ELF-1 (cell line): ENCODE measurements at regions not wholly inside any gene's neighbourhood (a gene's known extent, or its start where the extent isn't known, plus 50 kb on each side); places are given as distances from the start of the nearest gene placed in this dataset.

Experiments
- DNase-seq: peaks from one replicate; pipeline ENCODE4 v3.0.0-alpha.2; 2016; ENCODE audit warnings: low read depth, low spot score

DNA sequence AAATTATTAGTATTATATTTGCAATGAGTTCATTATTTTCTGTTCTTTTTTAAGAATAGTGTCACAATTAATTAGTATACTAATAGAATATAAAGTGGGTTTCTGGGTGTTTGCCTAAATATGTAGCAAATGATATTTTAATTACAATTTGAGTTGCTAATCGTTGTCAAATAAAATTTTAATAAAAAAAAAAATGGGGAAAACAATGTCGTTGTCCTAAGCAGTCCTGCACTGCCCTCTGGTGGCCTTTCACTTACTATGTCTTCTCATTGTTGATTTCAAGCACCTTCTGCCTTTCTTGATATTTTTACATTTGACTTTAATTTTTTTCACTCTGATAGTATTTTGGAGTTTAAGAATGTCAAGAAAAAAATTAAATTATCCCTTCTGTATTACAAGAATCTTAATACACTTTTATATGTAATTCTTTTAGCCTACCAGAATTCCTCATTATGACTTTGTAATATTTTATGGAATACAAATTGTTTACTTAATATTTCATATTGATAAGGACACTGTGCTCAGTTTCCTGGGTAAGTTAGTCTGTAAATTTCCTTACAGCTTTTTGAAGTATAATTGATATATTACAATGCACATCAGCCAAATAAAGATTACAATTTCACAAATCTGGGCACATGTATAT lies 104.5 kb upstream of the FMN2 start:
- DNase-seq: no peak

GRCh38 chr1:239989990-239990389 lies 101.7 kb upstream of the FMN2 start:
- DNase-seq: no peak

DNA sequence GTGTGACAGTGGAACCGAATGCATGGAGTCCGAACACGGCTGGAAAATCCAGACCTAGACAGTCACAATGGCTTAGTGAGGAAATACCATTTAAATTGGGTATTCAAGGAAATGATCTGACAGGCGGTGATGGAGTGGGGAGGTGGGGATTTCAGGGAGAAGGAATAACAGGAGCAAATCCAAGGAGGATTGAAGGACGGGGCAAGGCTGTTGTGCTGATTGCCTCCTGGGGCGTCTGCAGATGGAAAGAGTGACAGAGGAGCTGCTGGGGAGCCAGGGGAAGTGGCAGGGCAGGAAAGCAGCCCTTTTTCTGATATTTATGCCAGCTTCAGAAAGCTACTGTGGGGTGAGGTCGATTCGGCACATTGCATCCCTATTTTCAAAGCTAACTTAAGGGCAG lies 99.1 kb upstream of the FMN2 start:
- peak; percentile 8 for DNase-seq

GRCh38 chr1:239993366-239993765 lies 98.3 kb upstream of the FMN2 start:
- no peak for DNase-seq

- DNase-seq: no peak
Measured at GRCh38 chr1:239995281-239995680, 96.4 kb upstream of the FMN2 start.

DNA sequence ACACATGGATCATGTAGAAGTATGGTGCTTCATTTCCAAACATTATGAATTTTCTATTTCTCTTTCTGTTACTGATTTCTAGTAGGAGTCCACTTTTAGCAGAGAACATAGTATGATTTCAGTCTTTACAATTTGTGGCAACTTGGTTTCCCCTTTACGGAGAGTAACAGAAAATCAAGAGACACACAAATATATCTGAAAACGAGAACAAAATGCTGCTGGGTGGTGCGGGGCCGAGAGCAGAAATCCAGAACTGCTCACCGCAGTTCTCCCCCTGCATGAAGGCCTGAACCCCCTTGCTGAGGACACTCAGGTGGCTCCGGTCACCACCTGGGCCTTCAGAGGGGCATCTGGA lies 94.5 kb upstream of the FMN2 start:
- no peak for DNase-seq

DNA sequence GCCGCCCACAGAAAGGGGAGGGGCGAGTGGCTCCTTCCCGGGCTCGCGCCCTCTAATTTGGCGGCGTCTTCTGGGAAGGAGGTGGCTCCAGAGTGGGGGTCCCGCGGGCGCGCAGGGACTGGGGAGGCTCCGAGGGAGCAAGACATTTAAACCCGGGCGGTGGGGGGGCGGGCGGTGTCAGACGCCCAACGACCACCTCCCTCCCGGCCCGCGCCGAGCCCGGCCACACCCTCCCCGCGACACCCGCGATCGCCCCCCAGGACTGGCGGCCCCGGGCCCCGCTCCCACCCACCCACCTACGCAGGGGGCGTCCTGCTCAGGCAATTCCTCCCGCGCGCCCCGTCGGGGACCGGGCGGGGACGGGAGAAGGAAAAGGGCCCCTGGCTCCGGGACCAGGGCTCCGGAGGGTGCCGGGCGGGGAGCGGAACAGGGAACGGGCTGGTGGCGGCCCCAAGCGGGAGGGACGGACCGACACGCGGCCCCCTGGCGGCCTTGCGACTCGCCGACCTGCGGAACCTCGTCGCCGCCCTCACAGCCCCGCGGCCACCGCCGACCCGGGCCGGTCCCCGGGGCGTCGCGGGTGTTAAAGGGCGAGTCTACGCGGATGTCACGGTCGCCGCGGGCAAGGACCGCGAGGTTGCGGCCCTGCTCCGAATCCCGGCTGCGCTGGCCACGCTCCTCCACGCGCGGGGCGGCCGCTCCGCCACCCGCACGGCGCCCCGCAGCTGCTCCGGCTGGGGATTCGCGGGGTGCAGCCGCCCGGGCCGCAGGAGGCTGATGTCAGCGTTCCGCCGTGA lies 94.0 kb upstream of the FMN2 start:
- DNase-seq: peak; percentile 58

- no peak for DNase-seq
Measured at GRCh38 chr1:239998312-239998649, 93.4 kb upstream of the FMN2 start.

GRCh38 chr1:239999170-239999569 lies 92.5 kb upstream of the FMN2 start:
- DNase-seq: no peak

DNA sequence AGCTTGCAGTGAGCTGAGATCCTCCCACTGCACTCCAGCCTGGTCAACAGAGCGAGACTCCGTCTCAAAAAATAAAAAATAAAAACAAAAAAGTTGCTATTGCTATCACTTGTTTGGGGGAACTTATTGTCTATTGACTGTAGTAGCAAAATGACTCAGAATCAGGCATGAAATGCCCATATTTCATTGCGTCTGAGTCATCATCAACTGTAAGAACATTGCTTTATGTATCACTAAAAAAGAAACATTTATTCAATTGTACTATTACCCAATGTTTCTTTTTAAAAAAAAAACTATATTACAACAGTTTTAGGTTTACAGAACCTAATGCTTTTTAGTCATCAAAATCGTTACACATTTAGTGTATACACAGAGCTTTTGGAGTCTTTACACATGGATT lies 91.0 kb upstream of the FMN2 start:
- no peak for DNase-seq

- no peak for DNase-seq
Measured at GRCh38 chr1:240001177-240001740, 90.4 kb upstream of the FMN2 start.

DNA sequence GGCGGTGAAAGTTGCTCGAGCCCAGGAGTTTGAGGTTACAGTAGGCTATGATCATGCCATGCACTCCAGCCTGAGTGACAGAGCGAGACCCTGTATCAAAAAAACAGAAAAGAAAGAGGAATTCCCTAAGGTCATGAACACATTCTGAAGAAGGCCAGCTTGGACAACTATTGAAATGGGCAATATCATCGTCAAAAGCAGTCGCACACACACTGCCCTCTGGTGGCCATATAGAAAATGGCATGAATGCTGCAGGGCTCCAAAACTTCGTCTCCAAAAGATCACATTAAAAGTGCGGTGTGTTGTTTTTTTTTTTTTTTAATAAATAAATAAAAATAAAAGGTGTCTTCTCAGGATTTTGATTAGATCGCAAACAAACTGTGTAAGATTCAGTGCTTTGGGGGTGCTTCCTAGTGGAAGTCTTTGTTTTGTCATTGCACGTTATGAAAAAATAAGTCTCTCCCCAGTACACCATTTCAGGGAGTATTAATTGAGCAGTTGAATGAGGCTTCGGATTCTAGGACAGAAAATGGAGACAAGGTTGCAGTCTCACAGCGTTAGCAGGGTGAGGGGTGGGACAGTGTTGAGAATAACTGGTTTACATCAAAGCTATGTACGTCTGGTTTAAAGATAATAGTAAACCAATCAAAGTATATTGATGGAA lies 87.5 kb upstream of the FMN2 start:
- peak; percentile 44 for DNase-seq

DNA sequence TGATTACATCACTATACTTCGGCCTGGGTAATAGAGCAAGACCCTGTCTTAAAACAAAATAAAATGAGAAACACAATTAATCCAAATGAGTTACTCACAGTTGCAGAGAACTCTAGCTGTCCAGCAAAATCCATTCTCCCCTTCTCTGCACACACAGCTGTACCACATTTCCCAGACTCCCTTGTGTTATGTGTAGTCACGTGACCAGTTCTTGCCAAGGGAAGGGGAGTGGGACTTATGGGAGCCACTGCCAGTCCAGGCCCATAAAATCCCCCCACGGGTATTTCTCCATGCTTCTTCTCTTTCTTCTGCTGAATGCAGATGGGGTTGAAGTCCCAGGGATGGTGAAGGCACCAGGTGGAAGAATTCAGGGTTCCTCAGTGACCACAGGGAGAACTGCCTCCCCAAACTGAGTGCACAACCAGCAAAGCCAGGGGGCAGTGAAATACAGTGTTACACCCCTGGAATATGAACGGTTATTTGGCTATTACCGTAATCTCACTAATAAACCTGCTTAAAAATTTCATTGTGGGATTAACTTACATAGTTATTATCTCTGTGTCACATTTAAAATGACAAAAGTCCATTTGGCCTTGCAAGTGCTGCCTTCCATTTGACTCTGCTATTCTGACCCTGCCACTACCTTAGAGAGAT lies 85.6 kb upstream of the FMN2 start:
- no peak for DNase-seq

DNA sequence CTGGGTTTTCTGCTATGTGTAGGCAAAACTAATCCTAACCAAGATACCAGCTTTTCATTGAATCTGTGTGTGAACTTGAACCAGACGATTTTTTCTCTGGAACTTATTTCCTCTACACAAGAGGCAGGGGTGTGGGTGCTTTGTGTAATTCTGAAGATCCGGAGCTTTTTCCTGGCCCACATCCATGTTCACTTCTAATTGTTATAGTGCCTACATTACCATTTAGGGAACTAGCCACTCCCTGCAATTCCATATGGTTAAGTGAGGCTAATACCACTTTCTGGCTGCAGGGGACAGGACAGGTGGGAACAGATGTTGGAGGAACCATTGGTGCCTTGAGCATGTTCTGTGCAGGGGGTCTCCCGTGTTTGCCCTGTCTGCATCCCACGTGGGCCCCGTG lies 83.4 kb upstream of the FMN2 start:
- DNase-seq: no peak

GRCh38 chr1:240014051-240014450 lies 77.6 kb upstream of the FMN2 start:
- no peak for DNase-seq

DNA sequence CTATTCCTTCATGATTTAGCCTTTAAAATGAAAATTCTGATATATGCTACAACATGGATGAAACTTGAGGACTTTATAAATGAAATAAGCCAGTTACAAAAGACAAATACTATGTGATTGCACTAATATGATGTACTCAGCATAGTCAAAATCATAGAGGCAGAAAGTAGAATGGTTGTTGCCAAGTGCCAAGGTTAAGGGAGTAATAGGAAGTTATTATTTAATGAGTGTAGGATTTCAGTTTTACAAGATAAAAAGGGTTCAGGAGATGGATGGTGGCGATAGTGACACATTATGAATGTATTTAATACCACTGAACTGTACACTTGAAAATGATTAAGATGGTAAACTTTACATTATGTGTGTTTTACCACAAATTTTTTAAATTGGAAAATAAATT lies 73.1 kb upstream of the FMN2 start:
- DNase-seq: no peak

GRCh38 chr1:240019524-240019923 lies 72.2 kb upstream of the FMN2 start:
- DNase-seq: no peak

- DNase-seq: no peak
Measured at GRCh38 chr1:240020871-240021270, 70.8 kb upstream of the FMN2 start.

GRCh38 chr1:240021709-240022108 lies 70.0 kb upstream of the FMN2 start:
- DNase-seq: no peak

- DNase-seq: peak; percentile 51
Measured at GRCh38 chr1:240027059-240027462, 64.6 kb upstream of the FMN2 start.

GRCh38 chr1:240029418-240029817 lies 62.3 kb upstream of the FMN2 start:
- no peak for DNase-seq

GRCh38 chr1:240030236-240030635 lies 61.4 kb upstream of the FMN2 start:
- no peak for DNase-seq
